Colonic mucosa (tissue), 4 donors: ENCODE measurements at regions not wholly inside any gene's neighbourhood (a gene's known extent, or its start where the extent isn't known, plus 50 kb on each side); places are given as distances from the start of the nearest gene placed in this dataset.

ENCODE experiments used
- DNase-seq: peaks from one replicate; pipeline ENCODE4 v3.0.0-alpha.2; 2020
- H3K27ac ChIP-seq: fragments of 200-600 bp; one replicate; pipeline ENCODE4 v1.8.0; 2021
- H3K27me3 ChIP-seq: fragments of 200-600 bp; one replicate; pipeline ENCODE4 v1.8.0; 2021
- H3K36me3 ChIP-seq: fragments of 200-600 bp; one replicate; pipeline ENCODE4 v1.8.0; 2021
- H3K4me1 ChIP-seq: fragments of 200-600 bp; one replicate; pipeline ENCODE4 v1.8.0; 2021; ENCODE audit warnings: mild to moderate bottlenecking
- H3K4me3 ChIP-seq: fragments of 200-600 bp; one replicate; pipeline ENCODE4 v1.8.0; 2021
- H3K9ac ChIP-seq, 2 donors: one replicate each; pipeline ENCODE4 v1.7.0; 2013; ENCODE audit warnings: control low read depth in 2 of 2, low read depth in 2 of 2, low read length in 2 of 2
- H3K9me3 ChIP-seq: fragments of 200-600 bp; one replicate; pipeline ENCODE4 v1.8.0; 2021
- CTCF ChIP-seq: fragments of 200-600 bp; IDR thresholded peaks from one replicate; pipeline ENCODE4 v1.8.0; 2022; ENCODE audit warnings: antibody characterized with exemption, mild to moderate bottlenecking
- intact Hi-C: fragments of 100-400 bp; cut with DNase I; formaldehyde crosslinking; loops from one replicate; pipeline ENCODE4 v1.14.1; 2022
- donor health status: healthy.
- donor health status: DM: no; HTN: no; CAD: no.
- donor health status: DM: no; HTN: no; CAD: no.

- no peak overlapping the region for H3K27ac ChIP-seq
- intact Hi-C loops: no loop called here
- H3K9me3 ChIP-seq: no peaks in the 10 kb centered on the region
These were observed 1428.6 kb downstream of the LRRC4C start for GRCh38 chr11:40030867-40031266.

GRCh38 chr11:40029391-40029790 is 1430.1 kb downstream of the LRRC4C start:
- no peaks in the 10 kb centered on the region for H3K36me3 ChIP-seq
- peak overlapping the region; percentile 22 for H3K4me3 ChIP-seq
- TF ChIP-seq CTCF: no peak
- H3K27me3 ChIP-seq: no peaks in the 10 kb centered on the region
- H3K9ac ChIP-seq: no peak overlapping the region
- H3K9me3 ChIP-seq: no peaks in the 10 kb centered on the region
- intact Hi-C loops: no loop called here
- DNase-seq: peak; percentile 23
- no peaks in the 10 kb centered on the region for H3K4me1 ChIP-seq
- no peak overlapping the region for H3K27ac ChIP-seq

More at GRCh38 chr11:40030867-40031266, 1428.6 kb downstream of the LRRC4C start:
- no peak for DNase-seq
- Histone ChIP-seq H3K9ac (no peak overlapping the region), H3K4me3 (no peak overlapping the region), H3K27me3 (no peaks in the 10 kb centered on the region), H3K4me1 (no peaks in the 10 kb centered on the region), H3K36me3 (no peaks in the 10 kb centered on the region)
- no peak for TF ChIP-seq CTCF

- no peaks in the 10 kb centered on the region for H3K36me3 ChIP-seq
- no peak for DNase-seq
- no peaks in the 10 kb centered on the region for H3K9me3 ChIP-seq
- H3K27me3 ChIP-seq: no peaks in the 10 kb centered on the region
- H3K4me1 ChIP-seq: no peaks in the 10 kb centered on the region
- intact Hi-C loops: no loop called here
- H3K27ac ChIP-seq: no peak overlapping the region
- no peak overlapping the region for H3K4me3 ChIP-seq
- no peak overlapping the region for H3K9ac ChIP-seq
- TF ChIP-seq CTCF: no peak
These were observed 1431.7 kb downstream of the LRRC4C start for GRCh38 chr11:40027720-40028119.

GRCh38 chr11:40023724-40024123 is 1435.7 kb downstream of the LRRC4C start:
- no peaks in the 10 kb centered on the region for H3K9me3 ChIP-seq
- H3K4me3 ChIP-seq: no peak overlapping the region
- H3K27ac ChIP-seq: no peak overlapping the region
- no peaks in the 10 kb centered on the region for H3K36me3 ChIP-seq
- TF ChIP-seq CTCF: no peak
- intact Hi-C loops: no loop called here
- H3K27me3 ChIP-seq: no peaks in the 10 kb centered on the region
- H3K4me1 ChIP-seq: no peaks in the 10 kb centered on the region
- no peak overlapping the region for H3K9ac ChIP-seq
- DNase-seq: no peak

GRCh38 chr11:40010011-40010410 is 1449.4 kb downstream of the LRRC4C start:
- TF ChIP-seq CTCF: no peak
- no peaks in the 10 kb centered on the region for H3K36me3 ChIP-seq
- intact Hi-C loops: no loop called here

GRCh38 chr11:39992551-39992950 is 1466.9 kb downstream of the LRRC4C start:
- no peak for DNase-seq
- no peak for TF ChIP-seq CTCF

More at GRCh38 chr11:40010011-40010410, 1449.4 kb downstream of the LRRC4C start:
- Histone ChIP-seq H3K27ac (no peak overlapping the region), H3K4me1 (no peaks in the 10 kb centered on the region), H3K9ac (no peak overlapping the region), H3K27me3 (no peaks in the 10 kb centered on the region), H3K9me3 (no peaks in the 10 kb centered on the region), H3K4me3 (no peak overlapping the region)
- DNase-seq: no peak

More at GRCh38 chr11:39992551-39992950, 1466.9 kb downstream of the LRRC4C start:
- H3K27ac ChIP-seq: no peak overlapping the region
- intact Hi-C loops: no loop called here
- H3K27me3 ChIP-seq: no peaks in the 10 kb centered on the region
- no peaks in the 10 kb centered on the region for H3K36me3 ChIP-seq
- no peak overlapping the region for H3K9ac ChIP-seq
- no peak overlapping the region for H3K4me3 ChIP-seq
- no peaks in the 10 kb centered on the region for H3K4me1 ChIP-seq
- H3K9me3 ChIP-seq: no peaks in the 10 kb centered on the region
